Activated CD4-positive, alpha-beta memory T cell treated with anti-CD3 and anti-CD28 coated beads for 36 hours (primary cell): ENCODE measurements at regions not wholly inside any gene's neighbourhood (a gene's known extent, or its start where the extent isn't known, plus 50 kb on each side); places are given as distances from the start of the nearest gene placed in this dataset.

Experiments
- CTCF ChIA-PET: fragments of 350-600 bp; sonication (Branson Sonifier 250); formaldehyde crosslinking; loops from one replicate; lab custom pipeline; 2021; ENCODE audit warnings: antibody characterized with exemption, inconsistent platforms; lab: Charles Lee
- POLR2A ChIA-PET: fragments of 350-600 bp; sonication (Branson Sonifier 250); formaldehyde crosslinking; loops from one replicate; lab custom pipeline; 2021; ENCODE audit warnings: antibody characterized with exemption; lab: Charles Lee
- DNase-seq: peaks from one replicate; pipeline ENCODE4 v3.0.0-alpha.2; 2020
- H3K27ac Mint-ChIP-seq: one replicate; pipeline ENCODE4 v1.8.0; 2021; ENCODE audit warnings: mixed read lengths
- H3K27me3 Mint-ChIP-seq: one replicate; pipeline ENCODE4 v1.8.0; 2021; ENCODE audit warnings: mixed read lengths
- H3K36me3 Mint-ChIP-seq: one replicate; pipeline ENCODE4 v1.8.0; 2021; ENCODE audit warnings: mixed read lengths
- H3K4me1 Mint-ChIP-seq: one replicate; pipeline ENCODE4 v1.8.0; 2021; ENCODE audit warnings: low read depth, mixed read lengths
- H3K4me3 Mint-ChIP-seq: one replicate; pipeline ENCODE4 v1.8.0; 2021; ENCODE audit warnings: mild to moderate bottlenecking, mixed read lengths
- H3K9me3 Mint-ChIP-seq: one replicate; pipeline ENCODE4 v1.8.0; 2021; ENCODE audit warnings: mixed read lengths
- intact Hi-C: fragments of 100-400 bp; cut with micrococcal nuclease; formaldehyde crosslinking; loops from one replicate; pipeline ENCODE4 v1.15.1; 2023

DNA sequence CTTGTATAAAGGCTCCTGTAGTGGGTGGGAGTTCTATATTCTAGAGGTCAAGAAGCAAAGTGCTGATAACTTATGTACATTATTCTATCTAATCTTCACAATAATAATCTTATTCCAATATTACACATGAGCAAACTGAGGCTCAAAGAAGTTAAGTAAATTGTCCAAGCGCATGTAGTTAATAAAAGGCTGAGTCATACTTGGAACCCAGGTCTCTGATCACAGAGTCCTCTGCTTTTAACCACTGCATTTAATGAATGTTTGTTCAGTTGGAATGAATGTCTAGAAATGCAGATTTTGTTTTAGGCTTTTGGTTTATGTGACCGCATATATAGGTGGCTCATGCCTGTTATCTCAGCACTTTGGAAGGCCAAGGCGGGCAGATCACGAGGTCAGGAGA lies 88.4 kb upstream of the PAQR3 start:
- H3K27me3 Mint-ChIP-seq: peaks cover 6% of the 10 kb centered on the region
- POLR2A ChIA-PET: no interaction called here
- intact Hi-C loops: no loop called here
- no peak overlapping the region for H3K4me3 Mint-ChIP-seq
- no peak for DNase-seq
- no peaks in the 10 kb centered on the region for H3K4me1 Mint-ChIP-seq
- no peak overlapping the region for H3K27ac Mint-ChIP-seq
- CTCF ChIA-PET: no interaction called here
- no peaks in the 10 kb centered on the region for H3K9me3 Mint-ChIP-seq
- H3K36me3 Mint-ChIP-seq: no peaks in the 10 kb centered on the region

DNA sequence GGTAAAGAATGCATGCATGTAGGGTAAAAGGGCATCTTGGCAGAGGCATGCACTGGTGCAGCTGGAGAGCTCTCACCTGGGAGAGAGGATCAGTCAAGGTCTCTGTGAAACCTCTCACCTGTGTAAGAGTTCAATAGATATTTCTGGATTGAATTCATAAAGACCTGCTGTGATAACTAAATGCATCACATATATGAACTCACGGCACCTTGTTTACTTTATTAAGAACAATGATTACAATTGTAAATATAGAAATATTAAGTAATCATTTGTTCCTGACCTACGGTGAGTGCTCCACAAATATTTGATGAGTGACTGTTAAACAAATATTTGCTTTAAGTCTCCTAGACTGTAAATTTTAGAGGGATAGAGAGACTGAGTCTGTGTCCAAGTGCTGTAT lies 85.9 kb upstream of the PAQR3 start:
- CTCF ChIA-PET: no interaction called here
- intact Hi-C loops: no loop called here
- peaks cover 4% of the 10 kb centered on the region for H3K27me3 Mint-ChIP-seq

DNA sequence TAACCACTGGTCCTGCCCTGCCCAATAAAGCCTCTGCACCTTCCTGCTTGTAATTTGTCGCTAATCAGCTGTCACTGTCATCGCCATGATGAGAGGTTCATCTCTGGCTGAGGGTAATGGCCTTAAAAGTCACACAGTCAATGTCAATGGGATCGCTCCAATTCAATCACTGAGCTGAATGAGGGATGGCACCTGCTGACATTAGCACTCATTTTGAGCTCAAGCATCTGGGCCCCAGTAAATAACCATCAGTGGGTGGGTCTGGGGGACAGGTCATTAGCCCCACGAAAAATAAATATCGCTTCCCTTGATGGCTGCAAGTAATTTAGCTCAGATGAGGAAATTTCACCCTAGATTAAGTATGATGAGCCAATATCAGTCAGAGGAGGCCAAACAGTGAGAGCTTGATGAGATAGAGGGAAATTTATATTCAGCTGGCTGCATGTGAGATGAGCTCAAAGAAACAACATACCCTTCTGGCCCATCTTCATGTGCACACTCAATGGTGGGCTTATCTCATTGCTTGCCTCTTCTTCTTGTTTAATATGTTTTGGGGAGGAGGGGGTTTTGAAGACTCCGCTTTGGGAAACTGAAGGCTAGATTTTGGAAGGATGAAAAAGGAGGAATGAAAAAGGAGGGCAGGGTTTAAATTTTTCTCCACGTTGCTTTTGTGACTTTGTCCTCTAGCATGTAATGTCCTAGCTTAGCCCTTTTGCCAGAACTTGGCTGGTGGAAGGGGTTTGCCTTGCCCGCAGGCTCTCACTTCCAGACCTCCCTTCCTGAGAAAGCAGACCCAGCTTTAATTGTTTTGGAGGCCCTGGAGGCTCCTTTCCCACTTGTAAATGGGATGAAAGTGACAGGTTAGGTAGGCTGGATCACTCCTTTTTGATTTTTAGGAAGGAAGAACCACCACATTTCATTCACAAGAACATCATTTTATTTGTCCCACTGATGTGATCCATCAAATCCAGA lies 84.8 kb upstream of the PAQR3 start:
- H3K27ac Mint-ChIP-seq: no peak overlapping the region
- no peak overlapping the region for H3K4me3 Mint-ChIP-seq
- H3K4me1 Mint-ChIP-seq: no peaks in the 10 kb centered on the region
- H3K27me3 Mint-ChIP-seq: peaks cover under 1% of the 10 kb centered on the region
- no peak for DNase-seq
- ChIA-PET CTCF (no interaction called here), POLR2A (no interaction called here)
- intact Hi-C loops: no loop called here
- H3K36me3 Mint-ChIP-seq: no peaks in the 10 kb centered on the region
- no peaks in the 10 kb centered on the region for H3K9me3 Mint-ChIP-seq

More for the DNA sequence above, 85.9 kb upstream of the PAQR3 start:
- no peak for DNase-seq
- POLR2A ChIA-PET: no interaction called here
- Mint-ChIP-seq H3K36me3 (no peaks in the 10 kb centered on the region), H3K9me3 (no peaks in the 10 kb centered on the region), H3K4me1 (no peaks in the 10 kb centered on the region), H3K4me3 (no peak overlapping the region), H3K27ac (no peak overlapping the region)

DNA sequence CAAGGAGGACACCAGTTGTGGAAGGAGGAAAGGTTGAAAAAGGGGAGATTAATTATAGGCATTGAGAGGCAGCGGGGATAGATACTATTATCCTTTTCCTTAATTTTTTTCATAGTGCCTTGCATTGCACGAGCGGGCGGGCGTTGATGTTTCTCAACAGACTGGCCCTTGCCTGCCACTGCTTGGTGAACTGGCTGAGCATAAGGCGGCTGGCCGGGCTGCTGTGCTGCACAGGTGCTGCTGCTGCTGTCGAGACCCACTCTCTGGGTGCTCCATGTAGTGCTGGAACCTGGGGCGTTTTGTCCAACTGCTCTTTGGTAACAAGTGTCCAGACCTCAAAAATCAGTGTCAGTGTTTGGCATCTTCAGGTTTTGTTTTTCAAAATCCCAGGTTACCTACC lies 83.3 kb upstream of the PAQR3 start:
- Mint-ChIP-seq H3K4me3 (no peak overlapping the region), H3K27ac (no peak overlapping the region), H3K9me3 (no peaks in the 10 kb centered on the region), H3K36me3 (no peaks in the 10 kb centered on the region), H3K27me3 (no peaks in the 10 kb centered on the region), H3K4me1 (no peaks in the 10 kb centered on the region)
- DNase-seq: no peak
- ChIA-PET CTCF (no interaction called here), POLR2A (no interaction called here)
- intact Hi-C loops: no loop called here

DNA sequence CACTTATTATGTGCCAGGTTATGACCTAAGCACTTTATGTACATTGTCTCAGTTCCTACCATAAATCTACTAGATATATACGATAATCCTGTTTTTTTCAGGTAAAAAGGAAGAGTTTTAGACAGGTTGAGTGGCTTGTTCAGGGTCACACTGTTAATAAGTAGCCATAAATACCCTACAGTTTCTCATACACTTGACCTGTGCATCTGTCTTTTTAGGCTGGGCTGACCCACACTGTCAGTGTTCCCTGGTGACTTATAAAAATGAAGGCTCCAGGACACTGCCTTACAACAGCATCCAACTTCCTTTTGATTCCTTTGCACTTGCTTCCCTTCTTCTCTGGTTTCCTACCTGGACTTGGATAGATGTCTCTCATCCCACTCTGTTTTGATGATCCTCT lies 78.2 kb upstream of the PAQR3 start:
- Mint-ChIP-seq H3K36me3 (no peaks in the 10 kb centered on the region), H3K4me3 (no peak overlapping the region), H3K4me1 (no peaks in the 10 kb centered on the region), H3K27me3 (peaks cover 3% of the 10 kb centered on the region), H3K27ac (no peak overlapping the region), H3K9me3 (no peaks in the 10 kb centered on the region)
- intact Hi-C loops: no loop called here
- DNase-seq: no peak
- ChIA-PET POLR2A (no interaction called here), CTCF (no interaction called here)

DNA sequence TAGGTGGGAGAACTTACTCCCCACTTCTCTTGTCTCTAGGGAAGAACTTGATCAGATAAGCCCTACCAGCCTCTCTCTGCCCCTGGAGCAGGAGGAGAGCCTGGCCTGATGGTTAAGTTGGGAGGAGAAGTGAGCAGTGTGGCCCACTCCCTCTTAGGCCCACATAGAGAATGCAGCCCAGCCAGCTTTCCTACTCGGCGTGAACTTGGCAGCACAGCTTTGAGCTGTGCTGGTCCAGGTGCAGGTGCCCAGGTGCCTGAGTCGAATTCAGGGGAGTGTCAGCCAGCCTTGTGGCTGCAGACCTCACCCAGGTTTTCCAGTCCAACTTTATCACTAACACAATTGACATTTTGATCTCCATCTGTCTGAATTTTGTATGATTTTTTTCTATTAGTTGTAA lies 77.6 kb upstream of the PAQR3 start:
- POLR2A ChIA-PET: no interaction called here
- Mint-ChIP-seq H3K27ac (no peak overlapping the region), H3K36me3 (no peaks in the 10 kb centered on the region), H3K4me1 (no peaks in the 10 kb centered on the region), H3K27me3 (peaks cover 4% of the 10 kb centered on the region), H3K4me3 (no peak overlapping the region), H3K9me3 (no peaks in the 10 kb centered on the region)
- CTCF ChIA-PET: no interaction called here
- intact Hi-C loops: no loop called here
- no peak for DNase-seq

DNA sequence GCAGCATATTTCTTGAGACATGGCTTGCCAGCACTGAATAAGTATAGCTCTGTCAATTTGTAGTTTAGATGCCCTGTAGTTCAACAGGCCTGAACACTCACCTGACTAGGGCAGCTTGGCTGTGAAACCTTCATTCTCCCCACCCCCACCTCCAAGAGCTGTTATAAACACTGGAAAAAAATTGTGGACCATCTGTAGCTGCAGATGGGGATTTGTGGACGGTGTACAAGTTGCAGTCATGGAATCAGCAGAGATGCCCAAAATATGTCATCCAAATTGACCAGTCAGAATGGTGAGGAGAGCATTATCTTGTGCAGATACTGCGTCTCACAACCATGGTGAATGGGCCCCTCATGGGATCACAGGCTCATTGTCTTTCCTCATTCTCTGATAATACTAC lies 76.2 kb upstream of the PAQR3 start:
- Mint-ChIP-seq H3K4me3 (no peak overlapping the region), H3K27ac (no peak overlapping the region), H3K27me3 (peaks cover 10% of the 10 kb centered on the region), H3K36me3 (no peaks in the 10 kb centered on the region), H3K4me1 (no peaks in the 10 kb centered on the region), H3K9me3 (no peaks in the 10 kb centered on the region)
- ChIA-PET POLR2A (no interaction called here), CTCF (no interaction called here)
- intact Hi-C loops: no loop called here
- DNase-seq: no peak

DNA sequence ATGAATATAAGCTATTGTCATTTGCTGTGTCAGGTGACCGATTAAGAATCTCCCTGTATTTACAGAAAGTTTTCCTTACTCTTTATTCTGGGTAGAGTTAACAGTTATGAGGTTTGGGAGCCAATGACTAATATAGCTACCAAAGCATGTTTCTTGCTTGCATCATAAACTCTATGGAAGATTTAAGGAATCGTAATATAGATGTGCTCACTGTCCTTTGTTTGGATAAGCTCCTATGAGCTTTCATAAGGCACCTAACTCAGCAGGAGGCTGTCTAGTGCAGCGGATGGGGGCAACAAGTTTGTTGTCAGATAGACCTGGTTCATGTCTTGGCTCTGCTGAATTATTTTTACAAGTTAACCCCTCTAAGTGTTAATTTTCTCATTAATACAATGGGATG lies 75.0 kb upstream of the PAQR3 start:
- H3K4me3 Mint-ChIP-seq: no peak overlapping the region
- no peaks in the 10 kb centered on the region for H3K4me1 Mint-ChIP-seq
- POLR2A ChIA-PET: no interaction called here
- intact Hi-C loops: no loop called here
- H3K27me3 Mint-ChIP-seq: peaks cover 16% of the 10 kb centered on the region
- no peak for DNase-seq
- H3K9me3 Mint-ChIP-seq: no peaks in the 10 kb centered on the region
- no peak overlapping the region for H3K27ac Mint-ChIP-seq
- H3K36me3 Mint-ChIP-seq: no peaks in the 10 kb centered on the region
- CTCF ChIA-PET: no interaction called here

DNA sequence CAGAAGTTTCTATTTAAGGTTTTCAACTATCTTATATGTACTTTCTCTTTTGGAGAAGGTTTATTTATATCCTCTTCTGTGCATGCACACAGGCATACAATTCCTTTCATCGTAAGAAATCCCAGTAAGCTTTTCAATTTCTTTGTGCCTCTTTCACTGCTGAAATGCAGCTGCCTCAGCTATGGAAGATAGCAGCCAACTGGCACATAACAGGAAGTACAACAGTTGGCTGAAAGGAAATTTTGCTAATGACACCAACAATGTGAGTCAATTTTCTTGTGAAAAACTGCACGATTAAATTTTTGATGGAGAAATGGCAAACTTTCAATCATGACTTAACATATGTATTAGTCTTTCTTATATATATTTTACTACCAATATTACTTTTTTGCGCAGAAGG lies 74.5 kb upstream of the PAQR3 start:
- H3K36me3 Mint-ChIP-seq: no peaks in the 10 kb centered on the region
- POLR2A ChIA-PET: no interaction called here
- CTCF ChIA-PET: no interaction called here
- intact Hi-C loops: no loop called here
- no peak for DNase-seq
- H3K27ac Mint-ChIP-seq: no peak overlapping the region
- H3K9me3 Mint-ChIP-seq: no peaks in the 10 kb centered on the region
- H3K4me3 Mint-ChIP-seq: no peak overlapping the region
- H3K27me3 Mint-ChIP-seq: peaks cover 16% of the 10 kb centered on the region
- no peaks in the 10 kb centered on the region for H3K4me1 Mint-ChIP-seq

DNA sequence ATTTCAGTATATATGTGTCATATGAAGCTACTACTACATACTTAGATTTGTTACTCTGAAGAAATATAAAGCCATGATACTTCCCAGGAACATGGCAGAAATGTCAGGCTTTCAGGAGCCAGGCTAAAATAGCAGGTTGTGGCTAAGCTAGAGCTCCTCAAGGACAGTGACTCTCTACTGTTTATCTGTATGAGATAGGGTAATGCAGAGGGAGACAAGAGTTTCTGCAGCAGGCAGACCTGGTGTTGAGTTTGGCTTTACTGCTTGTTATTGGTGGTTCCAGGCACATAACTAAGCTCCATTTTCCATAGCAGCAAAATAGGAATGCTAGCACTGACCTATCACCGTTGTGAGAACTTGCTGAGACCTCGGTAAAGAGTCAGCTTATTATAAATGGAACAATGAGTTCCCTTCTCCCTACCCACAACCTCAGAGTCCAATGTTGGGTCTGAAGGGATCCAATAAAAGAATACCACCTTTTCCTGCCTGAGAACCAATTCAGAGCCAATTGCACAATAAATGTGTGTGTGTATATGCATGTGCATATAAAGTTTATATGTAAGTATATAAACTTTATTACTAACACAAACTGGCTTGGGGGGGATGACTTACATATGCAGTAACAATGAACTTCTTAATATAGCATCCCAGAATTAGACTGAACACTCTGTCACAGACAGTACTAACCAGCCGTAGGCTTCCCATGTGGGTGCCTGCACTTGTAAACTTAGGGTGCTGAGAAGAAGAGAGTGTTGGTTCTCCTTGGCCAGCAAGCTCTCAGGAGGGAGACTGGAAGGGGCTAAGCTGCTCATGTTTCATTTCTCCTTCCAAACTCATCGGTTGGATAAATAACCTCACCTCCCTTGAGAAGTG lies 51.9 kb upstream of the PAQR3 start:
- H3K27ac Mint-ChIP-seq: no peak overlapping the region
- no peaks in the 10 kb centered on the region for H3K4me1 Mint-ChIP-seq
- H3K36me3 Mint-ChIP-seq: no peaks in the 10 kb centered on the region
- ChIA-PET CTCF (interaction anchor here (1.4 kb wide), 1 partner anchor 15 kb away, joined by 3 read pairs; no protein-coding TSS in a partner anchor), POLR2A (no interaction called here)
- no peak for DNase-seq
- intact Hi-C loops: no loop called here
- H3K9me3 Mint-ChIP-seq: no peaks in the 10 kb centered on the region
- no peak overlapping the region for H3K4me3 Mint-ChIP-seq
- H3K27me3 Mint-ChIP-seq: peaks cover 2% of the 10 kb centered on the region

DNA sequence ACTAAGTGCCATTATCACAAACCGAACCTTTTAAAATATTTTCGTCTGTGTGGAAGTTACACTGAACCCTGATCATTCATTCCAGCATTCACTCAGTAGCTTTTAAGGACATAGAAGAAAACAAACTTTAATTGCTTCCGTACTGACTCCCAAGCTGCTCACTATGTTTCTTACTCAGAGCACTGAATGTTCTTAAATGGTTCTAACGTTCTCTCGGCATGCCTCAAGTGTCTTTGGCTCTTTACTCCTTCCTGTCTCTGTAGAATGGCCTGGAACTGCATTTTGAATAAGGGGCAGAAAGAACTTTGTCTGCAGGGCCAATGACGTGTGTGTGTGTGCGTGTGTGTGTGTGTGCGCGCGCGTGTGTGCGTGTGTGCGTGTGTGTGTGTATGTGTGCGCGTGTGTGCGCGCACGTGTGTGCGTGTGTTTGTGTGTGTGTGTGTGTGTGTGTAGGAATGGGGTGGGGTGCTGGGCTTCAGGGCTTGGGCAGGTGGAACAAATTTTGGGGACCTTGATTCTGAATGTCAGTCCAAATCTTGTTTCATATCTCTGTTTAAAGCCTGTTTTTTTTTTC lies 50.5 kb upstream of the PAQR3 start:
- Mint-ChIP-seq H3K4me1 (no peaks in the 10 kb centered on the region), H3K4me3 (no peak overlapping the region), H3K9me3 (no peaks in the 10 kb centered on the region), H3K27ac (no peak overlapping the region), H3K27me3 (peaks cover 5% of the 10 kb centered on the region), H3K36me3 (no peaks in the 10 kb centered on the region)
- intact Hi-C loops: no loop called here
- CTCF ChIA-PET: no interaction called here
- POLR2A ChIA-PET: no interaction called here
- DNase-seq: no peak
